ENCODE measurements at regions not wholly inside any gene's neighbourhood (a gene's known extent, or its start where the extent isn't known, plus 50 kb on each side); places are given as distances from the start of the nearest gene placed in this dataset.

- 9% methylated on average over 4 of the region's 4 CpGs for WGBS (ENCODE audit: insufficient coverage, low coverage, missing lambda C conversion rate)
- Histone ChIP-seq H4K20me1 (replicated peaks; ENCODE audit: control insufficient read depth, insufficient read depth, low read length) (no peaks in the 10 kb centered on the region), H3K9me3 (replicated peaks; ENCODE audit: control insufficient read depth, insufficient read depth, low read depth, low read length) (no peaks in the 10 kb centered on the region), H3K27me3 (ENCODE audit: control insufficient read depth in 2 of 2, insufficient read depth in 2 of 2, low read length in 2 of 2) (no peaks in the 10 kb centered on the region), H3K9me1 (ENCODE audit: control insufficient read depth, insufficient read depth, low read length) (no peaks in the 10 kb centered on the region), H3K79me2 (ENCODE audit: control insufficient read depth, insufficient read depth, low read length) (no peaks in the 10 kb centered on the region), H3K4me3 (no peak overlapping the region), H3K4me2 (ENCODE audit: insufficient read depth, low read length) (no peak overlapping the region; the same call in 1 of the 2 replicates), H3K9ac (ENCODE audit: insufficient read depth in 1 of 2, low read depth in 2 of 2, low read length in 2 of 2) (no peak overlapping the region), H2AFZ (ENCODE audit: low read depth, low read length) (peak overlapping the region; percentile 44; the same call in 1 of the 2 replicates), H3K4me1 (replicated peaks in 1 of 2; ENCODE audit: control insufficient read depth in 2 of 2, insufficient read depth in 2 of 2, low read length in 2 of 2) (peaks cover 6 to 22% of the 10 kb centered on the region in 2 experiments; a peak in 4 of 5 replicates), H3K36me3 (ENCODE audit: control insufficient read depth, insufficient read depth, low read length) (no peaks in the 10 kb centered on the region), H3K27ac (ENCODE audit: extremely low read depth, low read depth, low read length) (no peak overlapping the region)
- ATAC-seq (no peak), DNase-seq (ENCODE audit: extremely low read depth in 1 of 4, low spot score in 3 of 4) (no peak), FAIRE-seq (no peak)
- no TSS peak for BruUV-seq (replicated peaks)
- intact Hi-C loops (cut with micrococcal nuclease), result no loop called here
- ChIA-PET POLR2A (interaction anchor here (1.0 kb wide), 1 partner anchor 14 kb away, joined by 3 read pairs; no protein-coding TSS in a partner anchor), CTCF (ENCODE audit: low intra/inter-chr PET ratio) (no interaction called here)
- in situ Hi-C loops (cut with MboI), result no loop called here
- TF ChIP-seq HINFP (tag; conservative IDR thresholded peaks at IDR 0.05; ENCODE audit: low read depth) (no peak), PKNOX1 (IDR thresholded peaks at IDR 0.05) (peak; percentile 58; the same call in 1 of the 2 replicates), CBX3 (IDR thresholded peaks at IDR 0.05; ENCODE audit: borderline replicate concordance in 1 of 2, low read length in 2 of 2) (no peak), MEIS2 (IDR thresholded peaks at IDR 0.05; ENCODE audit: partially characterized antibody) (peak; percentile 84), MTA3 (IDR thresholded peaks at IDR 0.05; ENCODE audit: borderline replicate concordance) (no peak), POLR2AphosphoS2 (IDR thresholded peaks at IDR 0.05; ENCODE audit: low read length) (no peak), NCOA6 (IDR thresholded peaks at IDR 0.05) (no peak), ARID1B (IDR thresholded peaks at IDR 0.05) (peak; percentile 48), KLF6 (CRISPR knock-in tag; IDR thresholded peaks at IDR 0.05; ENCODE audit: borderline replicate concordance) (no peak), TEAD4 (IDR thresholded peaks at IDR 0.05; ENCODE audit: low read length) (peak; percentile 38; the same call in 1 of the 2 replicates), TEAD4 (CRISPR knock-in tag; IDR thresholded peaks at IDR 0.05; ENCODE audit: borderline replicate concordance) (no peak), ARID3B (CRISPR knock-in tag; IDR thresholded peaks at IDR 0.05; ENCODE audit: borderline replicate concordance) (no peak), RCOR1 (IDR thresholded peaks at IDR 0.05; ENCODE audit: borderline replicate concordance in 1 of 2, low read depth in 2 of 2, low read length in 2 of 2) (0 out of 4 replicates have a peak, but pooled peaks of 1 of the 2 experiments have one; percentile 35), MBD2 (IDR thresholded peaks at IDR 0.05; ENCODE audit: borderline replicate concordance, low read depth) (no peak), ZNF174 (CRISPR knock-in tag; IDR thresholded peaks at IDR 0.05) (no peak), ZNF184 (CRISPR knock-in tag; IDR thresholded peaks at IDR 0.05) (no peak), BRCA1 (IDR thresholded peaks at IDR 0.05) (no peak), BRCA1 (CRISPR knock-in tag; IDR thresholded peaks at IDR 0.05) (no peak), HMBOX1 (IDR thresholded peaks at IDR 0.05) (peak; percentile 29; the same call in 1 of the 2 replicates)
Measured at GRCh38 chr5:56761151-56761885, 54.0 kb upstream of the MAP3K1 start.

Data from K562 (cell line).